Endothelial cell of umbilical vein (primary cell): ENCODE measurements at regions not wholly inside any gene's neighbourhood (a gene's known extent, or its start where the extent isn't known, plus 50 kb on each side); places are given as distances from the start of the nearest gene placed in this dataset.

Experiments
- BruUV-seq: library from RNA; stranded (reverse); fragments of 400-500 nt; replicated peaks from 2 replicates; lab custom pipeline; 2021; lab: Mats Ljungman, UMichigan
- CTCF ChIA-PET: fragments of 300-600, 350-600 bp; sonication (Branson Sonifier 250); formaldehyde crosslinking; loops from one replicate; lab custom pipeline; 2021; ENCODE audit warnings: antibody characterized with exemption, inconsistent platforms; lab: Charles Lee
- POLR2A ChIA-PET: fragments of 300-600, 350-600 bp; sonication (Branson Sonifier 250); formaldehyde crosslinking; loops from one replicate; lab custom pipeline; 2021; ENCODE audit warnings: antibody characterized with exemption, inconsistent platforms; lab: Charles Lee
- DNase-seq: peaks from one replicate; pipeline ENCODE4 v3.0.0-alpha.2; 2011; ENCODE audit warnings: low read depth, low spot score
- FAIRE-seq: peaks from 2 replicates; lab custom pipeline; 2011; peaks lifted over from hg19 to GRCh38; lab: Jason Lieb, UNC
- H2AFZ ChIP-seq: 2 replicates; pipeline ENCODE4 v1.6.0; 2012; ENCODE audit warnings: low read depth, low read length, control low read depth, inconsistent platforms
- H3K27ac ChIP-seq: 2 replicates; pipeline ENCODE4 v1.5.1; 2011; ENCODE audit warnings: low read depth, mild to moderate bottlenecking, control low read depth, low read length, moderate library complexity; ENCODE audit not compliant: insufficient read depth
- H3K27me3 ChIP-seq, 2 experiments: 2 replicates each; pipeline versions ENCODE4 v1.6.0 to v1.6.1; 2011; ENCODE audit warnings: low read length in 2 of 2, mixed read lengths in 1 of 2; ENCODE audit not compliant: control insufficient read depth in 2 of 2, insufficient read depth in 2 of 2
- H3K36me3 ChIP-seq, 2 experiments: 2 replicates in 1 of 2; 3 replicates in 1 of 2; pipeline ENCODE4 v1.5.1; 2011; ENCODE audit warnings: low read length in 2 of 2, mild to moderate bottlenecking in 1 of 2, moderate library complexity in 1 of 2; ENCODE audit not compliant: control insufficient read depth in 2 of 2, insufficient read depth in 2 of 2; ENCODE audit errors: extremely low read depth in 1 of 2
- H3K4me1 ChIP-seq: 3 replicates; pipeline ENCODE4 v1.5.1; 2011; ENCODE audit warnings: mild to moderate bottlenecking, low read length; ENCODE audit not compliant: control insufficient read depth, insufficient read depth; ENCODE audit errors: extremely low read depth
- H3K4me2 ChIP-seq: 2 replicates; pipeline ENCODE4 v1.6.1; 2011; ENCODE audit warnings: low read length, control low read depth, mixed read lengths; ENCODE audit not compliant: insufficient read depth
- H3K4me3 ChIP-seq, 3 experiments: fragments of 200-600 bp in 1 of 3; sonication (generic), shearing (Covaris generic) in 1 of 3; replicated peaks in 1 of 3; 2 replicates each; pipeline ENCODE4 v1.5.1; 2011 to 2016; ENCODE audit warnings: control low read depth in 3 of 3, low read length in 3 of 3, mild to moderate bottlenecking in 2 of 3, inconsistent platforms in 1 of 3, low read depth in 1 of 3, moderate library complexity in 1 of 3; ENCODE audit not compliant: insufficient read depth in 1 of 3
- H3K79me2 ChIP-seq: 2 replicates; pipeline ENCODE4 v1.6.0; 2012; ENCODE audit warnings: low read length, inconsistent platforms; ENCODE audit not compliant: control insufficient read depth, insufficient read depth
- H3K9ac ChIP-seq: replicated peaks from 2 replicates; pipeline ENCODE3; 2011; ENCODE audit warnings: low read length, control low read depth; ENCODE audit not compliant: insufficient read depth; ENCODE audit errors: extremely low read depth
- H3K9me1 ChIP-seq: replicated peaks from 3 replicates; pipeline ENCODE4 v1.6.0; 2011; ENCODE audit warnings: mild to moderate bottlenecking, low read length; ENCODE audit not compliant: control insufficient read depth, insufficient read depth; ENCODE audit errors: extremely low read depth
- H3K9me3 ChIP-seq: replicated peaks from 2 replicates; pipeline ENCODE4 v1.5.1; 2012; ENCODE audit warnings: low read length, inconsistent platforms; ENCODE audit not compliant: control insufficient read depth, insufficient read depth
- H4K20me1 ChIP-seq: replicated peaks from 2 replicates; pipeline ENCODE3; 2011; ENCODE audit warnings: mild to moderate bottlenecking, low read length; ENCODE audit not compliant: control insufficient read depth, insufficient read depth; ENCODE audit errors: extremely low read depth
- CTCF ChIP-seq, 2 donors: IDR thresholded peaks; 1 replicate in 1 of 2; 2 replicates in 1 of 2; pipeline ENCODE4 v1.5.1; 2011; ENCODE audit warnings: low read length in 2 of 2, mild to moderate bottlenecking in 2 of 2, moderate library complexity in 2 of 2, control low read depth in 1 of 2, inconsistent platforms in 1 of 2, low read depth in 1 of 2; ENCODE audit not compliant: insufficient read depth in 1 of 2; ENCODE audit errors: extremely low read depth in 1 of 2
- EZH2 ChIP-seq: IDR thresholded peaks from 2 replicates; pipeline ENCODE4 v1.6.1; 2012; ENCODE audit warnings: borderline replicate concordance, low read depth, mild to moderate bottlenecking, moderate library complexity, low read length, inconsistent platforms; ENCODE audit not compliant: severe bottlenecking
- GATA2 ChIP-seq: IDR thresholded peaks from 2 replicates; pipeline ENCODE4 v1.7.0; 2011; ENCODE audit warnings: low read depth, mild to moderate bottlenecking, moderate library complexity, mixed read lengths, low read length; ENCODE audit not compliant: insufficient read length, insufficient read depth
- MYC ChIP-seq: IDR thresholded peaks from one replicate; pipeline ENCODE4 v1.6.1; 2011; ENCODE audit warnings: mild to moderate bottlenecking, low read depth, low read length
- POLR2A ChIP-seq: IDR thresholded peaks from 2 replicates; pipeline ENCODE4 v1.6.1; 2012; ENCODE audit warnings: low read depth, mild to moderate bottlenecking, control low read depth, low read length
- POLR2AphosphoS5 ChIP-seq: IDR thresholded peaks from 2 replicates; pipeline ENCODE4 v1.6.1; 2012; ENCODE audit warnings: low read depth, mild to moderate bottlenecking, control low read depth, low read length, moderate library complexity; ENCODE audit not compliant: insufficient read depth
- dilution Hi-C: fragments of 300-500 bp; cut with MboI; formaldehyde crosslinking; loops from one replicate; pipeline ENCODE4 v1.15.0; 2019; ENCODE audit warnings: low sequenced_read_pairs; ENCODE audit not compliant: extremely low pct_ligation_motif_present
- intact Hi-C: fragments of 100-400 bp; cut with micrococcal nuclease; formaldehyde crosslinking; loops from one replicate; pipeline ENCODE4 v1.10.0; 2022

- no peak for TF ChIP-seq POLR2A
- TF ChIP-seq MYC: no peak
- TF ChIP-seq GATA2: no peak
- no peak for TF ChIP-seq CTCF (IDR thresholded peaks at IDR 0.05; ENCODE audit: extremely low read depth in 1 of 2, insufficient read depth in 1 of 2, low read depth in 1 of 2, low read length in 2 of 2)
- no peak for TF ChIP-seq POLR2AphosphoS5
- H3K9ac ChIP-seq: no peak overlapping the region
- DNase-seq: no peak
- no peak overlapping the region for H3K4me2 ChIP-seq
- H3K79me2 ChIP-seq: no peaks in the 10 kb centered on the region
- no peak overlapping the region for H3K27ac ChIP-seq
- no TSS peak for BruUV-seq
- dilution Hi-C loops: no loop called here
- H3K27me3 ChIP-seq: no peaks in the 10 kb centered on the region
- ChIA-PET CTCF (no interaction called here), POLR2A (no interaction called here)
- H3K4me1 ChIP-seq: no peaks in the 10 kb centered on the region
- FAIRE-seq: no peak
- H3K4me3 ChIP-seq: no peak overlapping the region
- H3K9me1 ChIP-seq: no peaks in the 10 kb centered on the region
- no peaks in the 10 kb centered on the region for H3K9me3 ChIP-seq
- intact Hi-C loops: no loop called here
- H3K36me3 ChIP-seq: no peaks in the 10 kb centered on the region
- no peak overlapping the region for H2AFZ ChIP-seq
- H4K20me1 ChIP-seq: no peaks in the 10 kb centered on the region
These were observed 721.2 kb upstream of the SEMA3D start for GRCh38 chr7:85908051-85908450.

DNA sequence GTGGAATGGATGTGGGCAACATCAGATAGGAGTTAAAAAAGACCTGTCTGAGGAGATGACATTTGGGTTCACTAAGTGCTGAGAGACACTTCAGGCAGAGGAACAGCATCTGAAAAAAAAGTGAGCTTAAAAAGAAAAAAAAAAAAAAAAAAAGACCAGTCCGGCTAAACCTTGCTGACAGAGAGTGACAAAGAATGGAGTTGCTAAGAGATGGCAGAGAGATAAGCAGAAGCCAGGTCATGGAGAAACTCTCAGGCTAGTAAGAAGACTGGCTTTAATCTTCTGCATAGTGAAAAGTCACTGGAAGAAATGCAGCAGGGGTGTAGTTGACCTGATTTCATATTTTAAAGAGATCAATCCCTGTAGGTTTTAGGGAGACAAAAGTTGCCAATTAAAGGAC lies 711.1 kb upstream of the SEMA3D start:
- BruUV-seq: no TSS peak
- TF ChIP-seq POLR2AphosphoS5 (no peak), EZH2 (no peak), MYC (no peak), POLR2A (no peak), CTCF (IDR thresholded peaks at IDR 0.05; ENCODE audit: extremely low read depth in 1 of 2, insufficient read depth in 1 of 2, low read depth in 1 of 2, low read length in 2 of 2) (no peak)
- Histone ChIP-seq H3K79me2 (no peaks in the 10 kb centered on the region), H3K4me2 (no peak overlapping the region), H3K9me1 (no peaks in the 10 kb centered on the region), H3K36me3 (no peaks in the 10 kb centered on the region), H2AFZ (no peak overlapping the region), H3K9me3 (no peaks in the 10 kb centered on the region), H4K20me1 (no peaks in the 10 kb centered on the region), H3K27me3 (no peaks in the 10 kb centered on the region), H3K4me1 (no peaks in the 10 kb centered on the region), H3K9ac (no peak overlapping the region), H3K4me3 (no peak overlapping the region), H3K27ac (no peak overlapping the region)
- no peak for FAIRE-seq
- intact Hi-C loops: no loop called here
- no peak for DNase-seq
- ChIA-PET CTCF (interaction anchor here (0.6 kb wide), 1 partner anchor 43 kb away, joined by 3 read pairs; no protein-coding TSS in a partner anchor), POLR2A (no interaction called here)
- dilution Hi-C loops: no loop called here
